Fibroblast of the conjunctiva (primary cell): ENCODE measurements at regions not wholly inside any gene's neighbourhood (a gene's known extent, or its start where the extent isn't known, plus 50 kb on each side); places are given as distances from the start of the nearest gene placed in this dataset.
"Not testable (repeated sequence)": the region's sequence is repeated elsewhere in the genome, so short reads cannot be mapped to it uniquely, and the experiment has no call there.

Source experiments
- DNase-seq: peaks from one replicate; pipeline ENCODE4 v3.0.0-alpha.2; 2010; ENCODE audit warnings: low read depth

DNA sequence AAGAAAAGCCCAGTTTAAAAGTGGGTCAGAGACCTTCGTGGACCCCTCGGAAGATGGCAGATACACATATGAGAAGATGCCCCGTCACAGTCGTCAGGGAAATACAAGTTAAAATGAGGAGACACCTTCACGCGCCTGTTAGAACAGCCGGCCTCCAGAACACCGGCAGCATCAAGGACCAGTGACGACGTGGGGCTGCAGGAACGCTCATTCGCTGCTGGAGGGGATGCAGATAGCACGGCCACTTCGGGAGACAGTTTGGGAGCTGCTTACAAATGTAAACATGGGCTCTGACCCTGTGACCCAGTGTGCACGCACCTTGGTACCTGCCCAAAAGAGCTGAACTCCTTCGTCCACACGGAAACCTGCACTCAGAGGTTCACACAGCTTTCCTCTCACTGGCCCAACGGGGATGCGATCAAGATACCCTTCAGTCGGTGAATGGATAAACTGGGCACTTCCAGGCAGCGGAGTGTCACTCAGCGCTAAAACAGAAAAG lies 83.7 kb upstream of the CTDP1 start:
- no peak for DNase-seq

DNA sequence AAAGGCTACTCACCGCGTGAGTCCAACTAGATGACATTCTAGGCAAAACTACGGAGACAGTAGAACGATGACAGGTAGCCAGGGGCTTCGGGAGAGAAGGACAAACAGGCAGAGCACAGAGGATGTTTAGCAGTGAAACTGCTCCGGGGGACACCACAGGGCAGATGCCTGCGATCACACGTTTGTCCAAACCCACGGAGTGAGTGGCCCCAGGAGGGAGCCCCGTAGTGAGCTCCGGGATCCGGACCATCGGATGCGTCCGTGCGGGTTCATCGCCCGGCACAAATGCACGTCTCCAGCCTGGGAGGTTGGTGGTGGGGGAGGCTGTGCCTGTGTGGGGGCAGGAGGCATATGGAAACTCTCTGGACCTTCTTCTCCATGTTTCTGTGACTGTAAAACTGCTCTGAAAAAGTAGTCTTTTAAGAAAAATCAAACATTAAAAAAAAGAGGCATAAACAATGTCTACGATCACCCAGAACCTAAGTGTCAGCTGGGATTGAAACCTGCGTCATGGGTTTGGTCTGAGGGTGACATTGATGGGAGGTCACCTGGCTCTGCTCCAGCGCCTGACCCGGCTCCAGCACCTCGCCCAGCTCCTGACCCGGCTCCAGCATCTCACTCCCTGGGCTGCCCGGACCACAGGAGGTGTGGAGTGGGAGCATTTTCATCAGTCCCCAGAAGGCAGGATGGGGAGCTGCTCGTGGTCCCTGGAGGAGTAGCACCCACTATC lies 83.0 kb upstream of the CTDP1 start:
- no peak for DNase-seq

DNA sequence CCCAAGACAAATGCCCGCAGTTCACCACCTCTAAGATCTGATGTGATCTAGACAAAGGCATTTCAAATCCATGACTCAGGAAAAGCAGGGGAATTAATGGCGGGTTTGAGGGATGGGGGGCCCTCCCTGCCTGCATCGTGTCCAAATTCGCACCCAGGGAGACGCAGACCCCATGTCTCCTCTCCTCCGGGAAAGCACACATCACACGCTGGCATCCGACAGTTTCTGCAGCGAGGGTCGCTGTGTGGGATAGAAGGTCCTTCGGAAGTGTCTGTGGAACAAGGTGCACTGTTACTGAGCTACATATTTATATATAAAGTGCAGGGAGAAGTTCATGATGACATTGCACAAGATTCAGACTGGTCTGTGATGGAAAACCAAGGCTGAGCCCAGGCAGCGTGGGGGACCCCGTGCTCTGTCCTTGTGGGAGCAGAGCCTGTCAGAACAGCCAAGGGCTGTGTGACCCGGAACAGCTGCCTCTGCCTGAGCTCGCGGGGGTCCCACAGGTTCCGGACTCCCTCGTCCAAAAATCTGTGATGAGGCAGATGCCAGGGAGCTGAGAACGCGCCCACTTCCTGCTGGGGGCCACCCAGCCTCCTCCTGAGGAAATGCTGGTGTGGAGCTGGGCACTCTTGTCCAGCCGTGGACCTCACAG lies 82.3 kb upstream of the CTDP1 start:
- DNase-seq: no peak

DNA sequence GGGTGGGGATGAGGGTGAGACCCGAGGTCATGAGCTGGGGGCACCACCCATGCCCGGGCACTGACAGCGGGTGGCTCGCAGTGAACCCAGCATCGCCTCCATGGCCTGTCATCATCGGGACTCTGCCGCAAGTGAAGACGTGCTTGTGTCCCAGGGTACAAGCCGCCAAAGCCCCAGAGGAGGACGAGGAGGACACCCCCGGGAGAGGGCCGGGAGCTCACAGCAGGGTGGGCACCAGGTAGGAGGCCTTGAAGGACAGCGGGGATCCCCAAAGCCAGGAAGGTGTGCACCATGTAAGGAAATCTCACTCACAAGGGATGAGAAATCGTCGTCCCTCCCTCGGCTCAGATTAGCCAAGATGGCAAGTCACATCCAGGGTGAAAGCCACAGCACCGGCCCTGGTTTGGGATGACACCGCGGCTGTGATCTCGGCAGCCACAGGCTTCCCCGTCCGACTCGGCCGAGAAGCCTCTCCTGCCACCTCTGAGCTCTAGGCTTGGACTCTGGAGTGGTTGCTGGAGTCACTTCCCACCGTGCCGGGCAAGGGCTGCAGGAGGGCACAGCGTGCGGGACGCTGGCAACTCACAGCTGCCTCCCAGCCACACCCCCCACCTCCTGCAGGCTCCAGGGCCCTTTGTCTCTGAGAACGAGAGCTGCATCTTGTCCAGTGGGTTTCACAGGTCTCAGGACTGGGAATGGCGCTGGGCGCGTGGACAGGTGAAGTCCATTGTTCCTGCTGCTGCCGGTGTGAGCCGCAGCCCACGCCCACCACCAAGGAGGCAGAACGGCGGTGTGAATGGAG lies 81.6 kb upstream of the CTDP1 start:
- DNase-seq: no peak

DNA sequence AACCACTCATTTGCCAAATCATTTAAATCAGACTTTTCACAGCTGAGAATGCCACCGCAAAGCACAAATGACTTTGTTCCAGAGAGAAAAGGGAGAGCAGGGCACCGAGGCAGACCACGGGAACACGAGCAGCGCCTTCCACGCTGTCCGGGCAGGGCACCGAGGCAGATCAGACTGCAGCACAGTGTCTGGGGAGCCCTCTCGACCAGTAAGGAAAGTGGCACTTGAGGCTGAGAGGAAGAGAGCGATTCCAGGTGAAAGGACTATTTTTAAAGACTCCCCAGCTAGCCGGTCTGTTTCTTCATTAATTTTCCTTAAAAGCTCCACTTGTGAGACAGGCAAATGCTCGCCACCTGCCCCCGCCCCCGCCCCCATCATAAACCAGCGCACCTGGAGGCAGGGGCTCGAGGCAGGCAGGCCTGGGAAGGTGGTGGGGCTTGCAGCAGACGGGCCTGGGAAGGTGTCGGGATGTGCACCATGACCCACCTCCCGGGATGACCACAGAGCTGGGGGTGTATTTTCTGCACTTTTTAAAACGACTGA lies 80.9 kb upstream of the CTDP1 start:
- no peak for DNase-seq

DNA sequence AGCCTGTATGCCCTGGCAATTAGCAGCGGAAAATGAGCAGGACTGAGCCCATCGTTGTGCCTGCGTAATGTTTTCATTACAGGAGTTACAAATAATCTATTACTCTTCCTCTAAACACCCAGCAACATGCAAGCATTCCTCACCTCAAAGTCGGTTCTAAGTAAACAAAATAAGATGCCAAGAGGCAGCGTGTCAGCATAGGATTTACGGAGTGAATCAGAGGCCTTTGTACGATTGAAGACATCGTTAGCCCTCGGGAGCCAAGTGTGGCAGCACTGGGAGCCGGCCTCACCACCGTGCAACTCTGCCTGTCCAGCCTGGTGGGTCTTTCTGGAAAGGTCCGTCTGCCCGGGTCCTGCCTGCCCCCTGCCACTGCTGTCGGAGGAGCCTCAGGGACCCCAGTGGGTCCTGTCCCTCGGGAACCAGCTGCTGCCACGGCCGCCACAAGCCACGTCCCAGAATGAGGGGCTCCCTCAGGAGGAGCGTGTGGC lies 80.1 kb upstream of the CTDP1 start:
- DNase-seq: no peak

DNA sequence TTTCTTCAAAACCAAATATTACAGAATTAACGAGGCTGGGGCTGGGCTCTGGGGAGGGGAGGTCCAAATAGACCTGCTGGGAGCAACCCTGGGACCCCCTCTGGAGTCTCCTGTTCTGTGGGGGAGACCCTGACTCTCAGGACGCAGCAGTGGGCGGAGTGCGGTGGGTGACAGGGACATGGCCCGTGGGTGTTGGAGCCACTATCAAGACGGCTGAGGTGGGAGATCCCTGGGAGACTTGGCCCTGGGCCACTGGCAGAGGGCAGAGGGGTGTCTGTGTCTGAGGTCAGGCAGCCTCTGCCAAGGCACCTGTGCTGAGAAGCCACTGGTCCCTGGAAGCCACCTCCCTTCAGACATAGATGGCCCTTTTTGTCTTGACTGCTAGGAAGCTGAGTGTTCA lies 79.5 kb upstream of the CTDP1 start:
- DNase-seq: no peak

DNA sequence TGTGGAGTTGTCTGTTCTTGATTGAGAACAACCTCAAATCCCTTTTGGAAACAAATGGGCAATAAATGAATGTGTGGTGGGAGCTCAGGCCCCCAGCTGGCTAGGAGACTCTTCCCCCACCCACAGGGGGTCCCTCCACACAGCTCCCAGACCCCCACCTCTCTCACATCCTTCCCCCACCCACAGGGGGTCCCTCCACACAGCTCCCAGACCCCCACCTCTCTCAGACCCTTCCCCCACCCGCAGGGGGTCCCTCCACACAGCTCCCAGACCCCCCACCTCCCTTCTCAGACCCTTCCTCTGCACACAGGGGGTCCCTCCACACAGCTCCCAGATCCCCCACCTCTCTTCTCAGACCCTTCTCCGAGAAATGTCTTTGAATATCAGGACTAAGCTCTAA lies 79.0 kb upstream of the CTDP1 start:
- no peak for DNase-seq

DNA sequence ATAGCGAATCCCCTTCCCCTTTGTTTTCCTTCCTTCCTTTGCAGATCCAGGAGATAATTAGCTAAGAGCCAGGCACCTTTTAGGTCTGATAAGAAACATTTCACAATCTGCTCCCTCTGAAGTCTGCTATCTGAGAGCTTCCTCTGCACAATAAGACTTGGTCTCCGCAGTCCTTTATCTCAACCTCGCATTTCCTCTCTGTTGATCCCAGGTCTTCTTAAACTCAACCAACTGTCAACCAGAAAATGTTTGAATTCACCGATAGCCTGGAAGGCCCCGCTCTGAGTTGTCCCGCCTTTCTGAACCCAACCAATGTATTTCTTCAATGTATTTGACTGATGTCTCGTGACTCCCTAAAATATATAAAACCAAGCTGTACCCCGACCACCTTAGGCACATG lies 78.4 kb upstream of the CTDP1 start:
- no peak for DNase-seq

DNA sequence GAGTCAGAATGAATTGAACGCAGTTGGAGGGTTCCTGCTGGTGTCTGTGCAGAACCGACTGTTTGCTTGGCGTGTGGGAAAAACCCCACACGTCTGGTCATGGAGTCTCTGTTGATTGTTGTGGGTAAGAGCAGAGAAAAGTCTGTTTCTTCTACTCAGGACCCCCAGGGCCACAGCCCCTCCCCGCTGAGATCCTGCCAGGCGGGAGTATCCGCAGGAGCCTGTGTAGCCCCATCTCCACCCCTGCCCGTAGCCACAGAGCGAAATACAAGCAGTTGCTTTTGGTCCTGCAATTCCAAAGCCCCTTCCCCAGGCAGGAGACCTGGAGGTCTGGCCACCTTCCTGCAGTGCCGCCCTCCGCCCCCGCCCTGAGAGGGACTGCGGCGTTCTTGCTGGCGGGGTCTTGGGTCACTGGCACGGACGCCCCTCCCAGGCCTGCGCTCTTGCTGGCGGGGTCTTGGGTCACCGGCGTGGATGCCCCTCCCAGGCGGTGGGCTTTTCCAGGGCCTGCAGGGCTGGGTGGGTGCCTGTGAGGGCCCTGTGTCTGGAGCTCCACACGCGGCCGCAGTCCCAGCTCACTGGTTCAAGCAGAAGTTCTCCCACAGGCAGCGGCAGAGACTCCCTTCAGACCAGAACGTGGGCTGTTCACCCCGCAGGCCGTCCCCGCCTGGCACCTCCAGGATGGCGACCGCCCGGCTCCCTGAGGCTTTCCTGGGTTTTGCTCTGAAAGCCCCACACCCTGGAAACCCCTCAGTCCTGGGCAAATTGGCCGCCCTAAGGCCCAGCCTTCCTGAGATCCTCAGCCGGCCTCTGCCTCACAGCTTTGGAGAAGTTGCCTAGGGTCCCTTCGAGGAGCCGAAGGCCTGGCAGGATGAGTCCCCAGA lies 76.0 kb upstream of the CTDP1 start:
- no peak for DNase-seq

DNA sequence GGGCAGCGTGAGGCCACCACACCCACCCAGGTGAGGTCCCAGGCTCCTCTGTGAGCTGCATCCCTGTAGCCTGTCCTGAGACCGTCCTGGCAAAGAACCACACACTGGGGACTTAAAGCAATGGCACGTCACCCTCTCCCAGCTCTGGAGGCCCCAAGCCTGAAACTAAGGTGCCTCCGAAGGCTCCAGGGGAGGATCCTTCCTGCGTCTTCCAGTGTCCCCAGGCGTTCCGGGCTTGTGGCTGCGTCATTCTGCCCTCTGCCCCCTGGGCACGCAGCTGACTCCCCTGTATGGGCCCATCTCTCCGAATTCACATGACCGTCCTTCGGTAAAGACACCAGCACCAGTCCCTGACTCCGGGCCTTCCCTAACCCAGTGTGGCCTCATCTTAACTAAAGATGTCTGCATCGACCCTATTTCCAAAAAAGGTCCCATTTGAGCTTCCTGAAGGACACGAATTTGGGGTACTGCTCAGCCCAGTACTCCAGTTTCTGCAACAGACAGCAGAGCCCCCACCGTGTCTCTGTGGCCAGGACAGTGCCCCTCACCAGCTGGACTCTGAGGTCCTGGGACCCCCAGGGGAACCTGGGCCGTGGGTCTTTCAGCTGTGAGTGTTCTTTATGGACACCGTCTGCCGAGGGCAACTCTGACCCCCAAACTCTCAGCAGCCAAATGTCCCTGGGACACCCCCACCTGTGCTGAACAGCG lies 75.2 kb upstream of the CTDP1 start:
- DNase-seq: no peak

DNA sequence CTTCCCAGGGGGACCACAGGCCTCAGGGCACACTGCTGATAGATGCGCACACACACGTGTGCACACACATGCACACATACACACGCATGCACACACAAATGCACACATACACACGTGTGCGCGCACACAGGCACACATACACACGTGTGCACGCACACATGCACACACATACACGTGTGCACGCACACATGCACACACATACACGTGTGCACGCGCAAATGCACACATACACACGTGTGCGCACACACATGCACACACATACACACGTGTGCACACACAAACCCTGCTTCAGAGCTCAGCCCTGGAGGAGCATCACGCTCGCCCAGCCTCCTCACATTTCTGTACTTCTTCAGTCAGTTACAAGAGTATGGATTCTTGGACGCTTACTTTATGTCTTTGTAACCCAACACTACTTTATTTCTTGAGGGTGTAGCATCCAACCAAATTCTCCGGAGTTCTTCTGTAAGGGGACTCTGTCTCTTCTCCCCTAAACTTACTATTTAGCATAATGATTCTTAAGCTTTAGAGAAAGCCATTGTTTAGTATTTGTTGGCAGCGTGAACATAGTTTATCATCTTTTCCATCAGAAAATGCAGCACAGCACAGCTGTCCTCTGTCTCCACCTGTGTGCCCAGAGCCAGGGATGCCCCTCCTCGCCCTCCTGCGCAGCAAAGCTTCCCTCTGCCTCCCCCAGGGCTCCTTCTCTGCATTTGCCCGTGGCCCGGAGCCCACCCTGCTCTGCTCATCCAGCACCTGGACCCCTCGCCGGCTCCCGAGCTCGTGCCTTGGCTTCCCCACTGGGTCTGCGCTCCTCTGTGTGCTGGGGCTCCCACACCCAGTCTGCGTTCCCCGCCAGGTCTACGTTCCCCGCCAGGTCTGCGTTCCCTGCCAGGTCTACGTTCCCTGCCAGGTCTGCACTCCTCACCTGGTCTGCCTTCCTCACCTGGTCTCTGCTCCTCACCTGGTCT lies 74.4 kb upstream of the CTDP1 start:
- DNase-seq: no peak

DNA sequence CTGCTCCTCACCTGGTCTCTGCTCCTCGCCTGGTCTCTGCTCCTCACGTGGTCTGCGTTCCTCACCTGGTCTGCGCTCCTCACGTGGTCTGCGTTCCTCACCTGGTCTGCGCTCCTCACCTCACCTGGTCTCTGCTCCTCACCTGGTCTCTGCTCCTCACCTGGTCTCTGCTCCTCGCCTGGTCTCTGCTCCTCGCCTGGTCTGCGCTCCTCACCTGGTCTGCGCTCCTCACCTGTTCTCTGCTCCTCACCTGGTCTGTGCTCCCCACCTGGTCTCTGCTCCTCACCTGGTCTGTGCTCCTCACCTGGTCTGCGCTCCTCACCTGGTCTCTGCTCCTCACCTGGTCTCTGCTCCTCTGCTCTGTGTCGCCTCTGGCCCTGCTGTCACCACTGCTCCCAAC lies 73.5 kb upstream of the CTDP1 start:
- DNase-seq: not testable (repeated sequence)

DNA sequence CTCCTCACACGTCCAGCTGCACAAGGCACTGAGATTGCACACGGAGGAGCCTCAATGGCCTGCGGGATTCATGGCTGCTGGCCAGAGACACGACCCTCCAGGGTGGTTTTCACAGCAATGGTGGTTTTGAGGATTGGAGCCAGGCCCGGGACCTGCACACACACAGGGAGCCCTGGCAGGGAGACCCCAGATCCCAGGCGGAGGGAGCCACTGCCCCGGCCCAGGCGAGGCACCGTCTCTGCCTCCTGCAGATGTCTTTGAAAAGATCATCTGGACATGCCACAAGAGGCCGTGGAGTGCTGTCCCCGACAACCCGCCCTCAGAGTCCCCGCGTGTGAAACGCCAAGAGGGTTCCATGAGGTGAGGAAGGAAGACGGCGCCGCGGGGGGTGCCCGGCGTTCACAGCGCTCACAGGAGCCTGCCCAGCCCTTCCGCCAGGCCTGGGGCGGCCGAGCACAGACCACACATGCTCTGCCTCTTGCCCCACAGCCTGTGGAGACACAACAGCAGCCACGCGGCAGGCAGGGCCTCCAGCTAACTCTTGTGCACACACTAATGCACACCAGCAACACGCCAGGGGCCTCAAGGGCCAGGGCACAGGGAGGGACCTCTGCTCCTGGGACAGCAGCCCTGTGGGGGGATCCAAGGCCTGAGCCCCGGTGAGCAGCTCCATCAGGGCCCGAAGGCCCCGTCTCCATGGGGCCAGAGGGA lies 72.8 kb upstream of the CTDP1 start:
- no peak for DNase-seq

DNA sequence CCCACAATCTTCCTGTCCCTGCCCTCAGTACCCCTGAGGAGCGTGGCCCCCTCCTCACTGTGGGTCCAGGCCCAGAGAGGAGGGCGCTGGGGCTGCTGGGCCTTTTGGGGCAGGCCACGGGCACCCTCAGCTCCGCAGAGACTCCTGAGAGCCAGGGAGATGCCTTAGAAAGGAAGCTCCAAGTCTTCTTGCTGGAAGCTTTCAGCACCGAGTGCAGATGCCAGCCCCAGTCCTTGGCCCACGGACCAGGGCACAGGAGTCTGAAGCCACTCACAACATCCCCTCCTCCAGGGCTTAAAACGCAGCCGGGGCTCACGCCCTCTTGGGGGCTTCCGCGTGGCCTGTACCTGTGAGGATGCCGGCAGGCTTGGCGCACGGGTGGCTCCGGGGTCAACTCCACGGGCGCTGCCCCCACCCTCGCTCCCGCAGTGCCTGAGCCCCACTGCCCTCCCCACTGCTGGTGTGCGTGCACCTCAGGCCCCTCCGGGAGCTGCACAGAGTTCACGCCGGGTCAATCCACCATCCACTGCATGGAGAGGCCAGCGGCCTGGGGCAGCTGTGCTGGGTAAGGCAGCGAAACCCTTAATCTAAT lies 72.1 kb upstream of the CTDP1 start:
- no peak for DNase-seq

DNA sequence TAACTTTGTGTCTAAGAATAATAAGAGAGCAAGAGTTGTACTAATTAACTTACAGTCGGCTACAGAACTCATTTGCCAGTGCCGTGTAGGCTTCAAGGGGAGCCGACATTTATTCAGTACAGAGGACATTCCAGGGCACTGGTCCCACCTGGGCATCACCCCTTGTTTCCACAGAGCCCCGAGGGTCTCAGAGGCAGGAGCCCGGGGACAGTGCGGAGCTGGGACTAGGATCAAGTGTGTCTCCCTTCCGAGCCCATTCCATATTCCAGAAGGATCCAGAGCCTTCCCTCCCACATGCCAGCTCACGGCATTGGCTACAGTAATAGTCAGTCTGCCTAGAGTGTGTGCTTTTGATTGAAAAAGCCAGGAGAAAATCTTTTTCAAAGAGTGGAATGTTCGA lies 71.5 kb upstream of the CTDP1 start:
- no peak for DNase-seq

DNA sequence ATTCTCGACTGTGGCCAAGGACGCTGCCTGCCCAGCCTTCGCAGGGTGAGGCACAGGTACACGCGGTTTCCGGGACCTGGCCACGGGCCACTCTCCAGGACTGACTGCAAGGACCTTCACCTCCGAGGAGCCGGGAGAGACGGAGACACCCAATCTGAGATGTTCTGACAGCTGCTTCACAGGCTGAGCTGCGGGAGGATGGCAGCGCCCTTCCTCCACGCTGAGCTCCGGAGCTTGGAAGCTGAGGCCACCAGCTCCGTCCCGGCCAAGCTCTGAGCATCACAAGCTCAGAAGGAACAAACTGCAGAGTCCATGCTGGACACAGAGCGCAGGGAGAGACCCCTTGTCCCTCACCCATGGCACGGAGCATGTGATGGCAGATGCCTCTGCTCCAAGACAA lies 71.1 kb upstream of the CTDP1 start:
- DNase-seq: no peak

DNA sequence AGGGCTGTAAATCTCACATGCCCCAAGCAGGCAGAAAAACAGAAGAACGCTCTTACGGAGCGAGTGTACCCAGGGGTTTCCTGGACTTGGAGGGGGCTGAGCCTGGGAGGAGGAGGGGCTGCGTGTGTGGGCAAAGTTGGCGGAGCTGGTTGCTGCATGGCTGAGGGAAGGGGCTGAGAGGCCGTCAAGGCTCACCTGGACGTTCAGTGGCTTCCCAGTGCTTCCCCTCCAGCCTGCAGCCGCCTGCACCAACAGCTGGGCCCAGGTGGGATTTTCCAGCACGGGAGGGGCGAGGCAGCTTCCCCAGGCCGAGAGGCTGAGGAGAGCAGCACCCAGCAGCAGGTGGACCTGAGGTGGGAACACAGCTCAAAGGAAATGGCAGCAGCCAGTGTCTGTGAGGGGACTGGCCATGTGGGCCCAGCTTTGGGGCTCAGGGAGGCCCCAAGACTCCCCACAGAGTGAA lies 70.6 kb upstream of the CTDP1 start:
- DNase-seq: no peak
